Right atrium auricular region (tissue), 2 donors: ENCODE measurements at regions not wholly inside any gene's neighbourhood (a gene's known extent, or its start where the extent isn't known, plus 50 kb on each side); places are given as distances from the start of the nearest gene placed in this dataset.

Experiments used
- DNase-seq: peaks from one replicate; pipeline ENCODE4 v3.0.0-alpha.2; 2019; ENCODE audit warnings: low spot score
- H3K27ac ChIP-seq, 2 donors: fragments of 200-600 bp; sonication (generic); 1 replicate in 1 of 2; 2 replicates in 1 of 2; pipeline ENCODE4 v1.5.1; 2016 to 2019
- H3K27me3 ChIP-seq, 2 donors: fragments of 200-600 bp; sonication (generic); one replicate each; pipeline versions ENCODE4 v1.5.1 to v1.6.0; 2017 to 2019
- H3K36me3 ChIP-seq: fragments of 200-600 bp; sonication (generic); one replicate; pipeline ENCODE4 v1.5.1; 2016
- H3K4me1 ChIP-seq, 2 donors: fragments of 200-600 bp; sonication (generic); one replicate each; pipeline versions ENCODE4 v1.5.1 to v1.6.0; 2017 to 2019
- H3K4me3 ChIP-seq, 2 donors: fragments of 200-600 bp; sonication (generic); 1 replicate in 1 of 2; 2 replicates in 1 of 2; pipeline ENCODE4 v1.5.1; 2017 to 2019; ENCODE audit warnings: mild to moderate bottlenecking in 1 of 2, moderate library complexity in 1 of 2
- H3K9me3 ChIP-seq, 2 donors: fragments of 200-600 bp; sonication (generic); one replicate each; pipeline ENCODE4 v1.5.1; 2019
- CTCF ChIP-seq, 2 donors: fragments of 200-600 bp; sonication (generic); IDR thresholded peaks; one replicate each; pipeline ENCODE4 v1.5.1; 2019; ENCODE audit warnings: antibody characterized with exemption in 2 of 2

GRCh38 chr7:22639396-22639795, 87.6 kb upstream of the IL6 start:
- H3K4me1 ChIP-seq = no peaks in the 10 kb centered on the region
- no peak for TF ChIP-seq CTCF (IDR thresholded peaks at IDR 0.05)
- no peak overlapping the region for H3K27ac ChIP-seq
- peaks cover 0 to 32% of the 10 kb centered on the region in 2 donors for H3K9me3 ChIP-seq
- no peak for DNase-seq
- H3K4me3 ChIP-seq = no peak overlapping the region
- no peaks in the 10 kb centered on the region for H3K27me3 ChIP-seq
- H3K36me3 ChIP-seq = no peaks in the 10 kb centered on the region

GRCh38 chr7:22635349-22635748, 91.7 kb upstream of the IL6 start:
- Histone ChIP-seq H3K4me3 (no peak overlapping the region), H3K4me1 (peaks cover 0 to 7% of the 10 kb centered on the region in 2 donors), H3K9me3 (no peaks in the 10 kb centered on the region), H3K36me3 (no peaks in the 10 kb centered on the region), H3K27ac (no peak overlapping the region), H3K27me3 (no peaks in the 10 kb centered on the region)
- TF ChIP-seq CTCF (IDR thresholded peaks at IDR 0.05) = no peak
- no peak for DNase-seq

DNA sequence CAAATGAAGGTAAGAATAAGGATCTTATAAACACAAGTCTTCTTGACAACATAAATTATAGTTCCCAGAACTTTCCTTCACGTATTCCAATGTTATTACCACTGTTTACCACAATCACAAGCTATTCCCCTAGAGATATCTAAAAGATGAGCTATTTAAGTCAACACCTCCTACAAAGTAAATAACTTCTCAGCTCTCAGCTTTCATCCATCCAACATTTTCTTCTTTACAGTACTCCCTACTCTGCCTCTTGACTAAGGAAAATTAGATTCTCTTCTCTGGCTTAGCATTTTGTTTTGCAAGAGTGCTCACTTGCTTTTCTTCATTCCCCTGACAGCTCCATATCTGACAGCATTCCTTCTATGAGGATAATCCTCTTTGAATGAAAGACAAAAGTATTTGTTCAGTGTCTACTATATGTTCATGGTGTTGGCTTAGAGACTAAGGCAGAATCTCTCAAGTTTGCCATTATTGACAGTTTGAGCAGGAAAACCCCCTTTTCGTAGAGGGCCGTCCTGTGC, 93.0 kb upstream of the IL6 start:
- Histone ChIP-seq H3K9me3 (no peaks in the 10 kb centered on the region), H3K36me3 (no peaks in the 10 kb centered on the region), H3K4me1 (peaks cover 0 to 7% of the 10 kb centered on the region in 2 donors), H3K4me3 (no peak overlapping the region), H3K27ac (no peak overlapping the region), H3K27me3 (no peaks in the 10 kb centered on the region)
- TF ChIP-seq CTCF (IDR thresholded peaks at IDR 0.05) = no peak
- no peak for DNase-seq

DNA sequence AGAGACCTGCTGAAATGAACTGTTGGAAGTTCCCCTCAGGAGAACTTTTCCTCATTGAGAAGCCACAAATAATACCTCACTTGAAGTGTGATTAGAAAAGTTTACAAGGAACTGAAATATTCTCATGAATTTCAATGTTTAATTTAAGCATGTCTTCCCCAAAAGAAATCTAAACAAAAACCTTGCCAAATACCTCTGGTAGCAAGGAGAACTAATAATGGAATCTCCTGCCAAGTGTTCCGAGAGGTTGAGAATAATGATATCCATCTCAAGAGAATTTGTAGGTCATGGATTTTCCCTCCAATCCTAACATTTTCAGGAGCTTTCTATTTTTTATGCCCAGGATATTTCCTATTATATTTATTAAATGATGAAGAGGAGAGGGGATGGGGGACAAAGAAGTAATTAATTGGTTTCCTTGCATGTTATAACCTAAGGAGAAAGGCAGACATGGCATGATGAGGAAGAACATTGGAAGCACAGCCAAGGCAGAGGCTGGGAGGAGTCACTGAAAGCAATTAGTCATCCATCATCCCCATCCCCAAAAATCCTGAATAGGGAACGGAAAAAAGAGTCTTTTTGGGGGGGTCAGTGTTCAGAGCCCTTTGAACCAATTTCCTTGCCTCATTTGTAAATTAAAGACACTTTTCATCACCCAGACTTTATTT, 93.6 kb upstream of the IL6 start:
- H3K4me3 ChIP-seq = no peak overlapping the region
- H3K9me3 ChIP-seq = no peaks in the 10 kb centered on the region
- H3K27ac ChIP-seq = no peak overlapping the region
- no peaks in the 10 kb centered on the region for H3K36me3 ChIP-seq
- no peak for DNase-seq
- peaks cover 0 to 7% of the 10 kb centered on the region in 2 donors for H3K4me1 ChIP-seq
- H3K27me3 ChIP-seq = no peaks in the 10 kb centered on the region
- TF ChIP-seq CTCF (IDR thresholded peaks at IDR 0.05) = no peak

- no peaks in the 10 kb centered on the region for H3K36me3 ChIP-seq
- peaks cover 0 to 7% of the 10 kb centered on the region in 2 donors for H3K4me1 ChIP-seq
- H3K4me3 ChIP-seq = no peak overlapping the region
- H3K9me3 ChIP-seq = no peaks in the 10 kb centered on the region
- DNase-seq = no peak
- H3K27ac ChIP-seq = no peak overlapping the region
- TF ChIP-seq CTCF (IDR thresholded peaks at IDR 0.05) = no peak
- no peaks in the 10 kb centered on the region for H3K27me3 ChIP-seq
Observed at GRCh38 chr7:22632674-22633073, 94.3 kb upstream of the IL6 start.

DNA sequence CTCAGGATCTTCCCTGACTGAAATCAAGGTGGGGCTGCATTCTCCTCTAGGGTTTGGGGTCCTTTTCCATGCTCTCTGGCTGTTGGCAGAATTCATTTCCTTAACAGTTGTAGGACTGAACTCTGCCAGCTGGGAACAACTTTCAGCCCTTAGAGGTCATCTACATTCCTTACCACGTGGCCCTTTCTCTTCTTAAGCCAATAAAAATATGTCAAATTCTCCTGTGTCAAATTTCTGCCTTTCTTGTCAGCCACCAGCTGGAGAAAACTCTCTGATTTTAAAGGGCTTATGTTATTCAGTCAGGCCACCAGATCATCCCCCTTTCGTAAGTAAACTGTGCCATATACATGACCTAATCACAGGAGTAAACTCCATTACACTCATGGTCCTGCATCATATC, 95.3 kb upstream of the IL6 start:
- no peaks in the 10 kb centered on the region for H3K27me3 ChIP-seq
- no peak for TF ChIP-seq CTCF (IDR thresholded peaks at IDR 0.05)
- H3K27ac ChIP-seq = no peak overlapping the region
- DNase-seq = no peak
- H3K36me3 ChIP-seq = no peaks in the 10 kb centered on the region
- no peak overlapping the region for H3K4me3 ChIP-seq
- H3K4me1 ChIP-seq = peaks cover 0 to 7% of the 10 kb centered on the region in 2 donors
- H3K9me3 ChIP-seq = no peaks in the 10 kb centered on the region
